Amygdala (tissue), 56 donors: ENCODE measurements at regions not wholly inside any gene's neighbourhood (a gene's known extent, or its start where the extent isn't known, plus 50 kb on each side); places are given as distances from the start of the nearest gene placed in this dataset.
"Not testable (repeated sequence)": the region's sequence is repeated elsewhere in the genome, so short reads cannot be mapped to it uniquely, and the experiment has no call there.

Source experiments
- DNase-seq, 56 donors: peaks; one replicate each; lab custom pipeline; 2025; lab: John Stamatoyannopoulos, UW

GRCh38 chr5:68995845-68996545 is 97.8 kb upstream of the SLC30A5 start:
- no peak for DNase-seq

GRCh38 chr5:68999181-68999580 is 94.6 kb upstream of the SLC30A5 start:
- DNase-seq, result no peak

GRCh38 chr5:69000216-69000919 is 93.4 kb upstream of the SLC30A5 start:
- no peak for DNase-seq

- no peak for DNase-seq
Observed at GRCh38 chr5:69000949-69001348, 92.9 kb upstream of the SLC30A5 start.

- no peak for DNase-seq
Observed at GRCh38 chr5:69001627-69002026, 92.2 kb upstream of the SLC30A5 start.

GRCh38 chr5:69004127-69004526 is 89.7 kb upstream of the SLC30A5 start:
- no peak for DNase-seq

- DNase-seq, result no peak
Observed at GRCh38 chr5:69004676-69005075, 89.1 kb upstream of the SLC30A5 start.

- DNase-seq, result peak in 21 of 56 donors; percentile 1 to 67 (median 19)
Observed at GRCh38 chr5:69006030-69006429, 87.8 kb upstream of the SLC30A5 start.

- DNase-seq, result peak in 1 of 56 donors; percentile 8
Observed at GRCh38 chr5:69007163-69007562, 86.7 kb upstream of the SLC30A5 start.

GRCh38 chr5:69007726-69008368 is 86.0 kb upstream of the SLC30A5 start:
- peak in 46 of 56 donors; percentile 0 to 76 (median 34) for DNase-seq

GRCh38 chr5:69010476-69010875 is 83.3 kb upstream of the SLC30A5 start:
- no peak for DNase-seq

GRCh38 chr5:69011910-69012309 is 81.9 kb upstream of the SLC30A5 start:
- DNase-seq, result no peak

GRCh38 chr5:69013481-69013880 is 80.3 kb upstream of the SLC30A5 start:
- no peak for DNase-seq

- not testable (repeated sequence) for DNase-seq
Observed at GRCh38 chr5:69014007-69014406, 79.8 kb upstream of the SLC30A5 start.

- no peak for DNase-seq
Observed at GRCh38 chr5:69019668-69020375, 74.0 kb upstream of the SLC30A5 start.

- peak in 9 of 56 donors; percentile 2 to 19 (median 9) for DNase-seq
Observed at GRCh38 chr5:69024241-69024651, 69.6 kb upstream of the SLC30A5 start.

GRCh38 chr5:69029292-69029691 is 64.5 kb upstream of the SLC30A5 start:
- no peak for DNase-seq

GRCh38 chr5:69030358-69031062 is 63.3 kb upstream of the SLC30A5 start:
- DNase-seq, result peak in 1 of 56 donors; percentile 16

GRCh38 chr5:69032009-69032408 is 61.8 kb upstream of the SLC30A5 start:
- no peak for DNase-seq

GRCh38 chr5:69033690-69034089 is 60.1 kb upstream of the SLC30A5 start:
- DNase-seq, result no peak
